HG03064 (cell line): ENCODE measurements at regions not wholly inside any gene's neighbourhood (a gene's known extent, or its start where the extent isn't known, plus 50 kb on each side); places are given as distances from the start of the nearest gene placed in this dataset.
"Not testable (repeated sequence)": the region's sequence is repeated elsewhere in the genome, so short reads cannot be mapped to it uniquely, and the experiment has no call there.

Source experiments
- ATAC-seq: cut with Tn5 transposase; IDR thresholded peaks from one replicate; pipeline ENCODE4 v1.9.1; 2021; ENCODE audit warnings: low read depth; ENCODE audit not compliant: unreplicated experiment

DNA sequence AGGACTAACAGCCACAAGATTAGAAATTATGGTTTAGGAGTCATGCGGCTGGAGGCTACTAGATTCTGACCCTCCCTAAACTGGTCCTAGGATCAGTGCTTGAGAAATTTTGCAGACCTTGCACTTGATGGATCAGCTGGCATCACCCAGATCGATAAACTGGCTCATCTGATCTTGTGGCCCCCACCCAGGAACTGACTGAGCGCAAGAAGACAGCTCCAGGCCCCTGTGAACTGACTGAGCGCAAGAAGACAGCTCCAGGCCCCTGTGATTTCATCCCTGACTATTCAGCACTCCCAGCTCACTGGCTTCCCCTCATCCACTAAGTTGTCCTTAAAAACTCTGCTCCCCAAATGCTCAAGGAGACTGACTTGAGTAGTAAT, 67.8 kb downstream of the MRPL36 start:
- not testable (repeated sequence) for ATAC-seq

DNA sequence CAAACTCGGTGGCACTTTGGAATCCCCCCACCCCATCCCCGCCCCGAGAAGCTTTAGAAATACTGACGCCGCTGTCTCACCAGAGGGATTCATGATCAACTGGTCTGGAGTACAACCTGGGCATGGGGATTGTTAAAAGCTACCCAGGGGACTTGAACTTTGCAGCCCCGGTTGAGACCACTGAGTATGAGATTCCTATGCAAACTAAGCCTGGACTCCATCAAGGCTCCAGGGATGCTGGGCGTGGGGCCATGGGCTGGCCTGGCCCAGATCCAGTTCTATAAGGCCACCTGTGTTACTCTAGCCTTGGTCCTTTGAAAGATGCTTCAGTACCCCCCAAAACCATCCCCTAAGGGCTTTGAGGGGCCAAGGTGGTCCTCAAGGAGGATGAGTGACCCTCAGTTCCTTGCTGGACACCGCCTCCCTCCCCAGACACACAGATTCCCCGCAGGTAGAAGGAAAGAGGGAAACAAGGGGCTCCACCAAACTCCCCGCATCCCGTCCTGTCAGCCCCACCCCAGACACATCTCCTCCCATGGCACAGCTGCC, 68.5 kb downstream of the MRPL36 start:
- no peak for ATAC-seq

DNA sequence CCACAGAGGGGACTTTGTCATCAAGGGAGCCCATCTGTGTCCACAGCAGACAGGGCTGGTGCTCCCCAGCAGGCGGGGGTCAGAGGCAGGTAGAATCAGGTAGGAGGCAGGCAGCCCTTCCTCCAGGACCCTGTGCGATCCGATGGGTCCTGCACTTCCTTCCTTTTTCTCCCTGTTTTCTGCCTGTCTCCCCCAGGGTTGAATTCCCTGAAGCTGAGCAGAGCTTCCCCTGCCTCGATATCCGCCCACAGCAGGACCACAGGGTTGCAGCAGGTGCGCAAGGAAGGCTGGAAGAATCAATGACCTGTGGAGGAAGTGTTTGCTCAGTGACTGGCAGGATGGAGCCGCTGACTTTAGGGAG, 69.2 kb downstream of the MRPL36 start:
- ATAC-seq, result no peak

DNA sequence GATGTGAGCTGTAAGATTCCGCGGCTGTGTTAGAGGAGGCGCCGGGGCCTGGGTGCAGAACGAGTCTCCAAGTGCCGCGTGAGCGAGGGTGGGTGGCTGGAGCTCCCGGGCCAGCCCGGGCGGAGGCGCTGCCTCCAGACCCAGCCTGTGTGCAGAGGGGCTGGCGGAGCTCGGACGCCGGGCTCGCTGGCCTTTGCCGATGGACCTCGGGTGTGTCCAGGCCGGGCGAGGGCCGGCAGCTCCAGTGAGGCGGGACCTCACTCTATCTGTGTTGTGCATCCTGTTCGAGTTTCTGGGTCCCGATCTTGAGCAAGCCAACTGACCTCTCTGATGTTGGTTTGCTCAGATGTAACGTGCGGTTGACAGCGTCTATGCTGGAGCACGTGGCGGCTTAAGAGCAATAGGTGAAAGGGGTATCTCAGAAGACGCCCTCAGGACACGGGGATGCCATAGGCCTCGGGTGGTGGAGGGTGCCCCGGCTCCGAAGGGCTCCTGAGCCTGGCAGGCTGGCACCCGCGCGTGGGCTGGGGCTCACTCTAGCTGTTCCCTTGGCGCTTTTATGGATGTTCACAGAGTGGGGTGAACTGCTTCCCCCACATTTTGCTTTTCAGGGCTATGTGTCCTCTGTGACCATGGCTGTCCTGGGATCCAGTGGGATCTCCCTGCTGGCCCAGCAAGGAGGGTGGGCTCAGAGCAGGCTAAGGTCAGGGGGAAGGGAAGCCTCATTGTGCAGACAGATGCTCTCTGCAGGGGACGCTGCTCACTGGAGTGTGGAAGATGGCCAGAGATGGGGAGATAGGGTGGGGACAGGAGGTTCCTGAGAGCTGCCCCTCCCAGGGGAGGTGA, 69.8 kb downstream of the MRPL36 start:
- no peak for ATAC-seq

DNA sequence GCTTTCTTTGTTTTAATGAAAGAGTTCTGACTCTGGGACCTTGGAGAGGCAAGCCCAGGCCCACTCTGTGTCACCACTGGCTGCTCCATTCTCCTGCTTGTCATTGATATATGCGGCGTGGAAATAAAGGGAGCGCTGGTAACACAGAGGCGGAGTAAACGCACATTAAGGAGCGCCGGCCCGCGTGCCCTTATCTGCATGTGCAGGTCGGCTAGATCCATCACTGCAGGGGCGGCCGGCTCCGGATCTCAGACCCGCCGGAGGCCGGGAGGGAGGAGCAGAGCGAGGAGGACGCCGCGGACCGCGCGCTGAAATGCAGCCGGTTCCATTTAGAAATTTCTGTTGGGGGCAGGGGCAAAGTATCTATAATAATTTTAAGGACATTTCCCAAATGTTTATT, 70.8 kb downstream of the MRPL36 start:
- no peak for ATAC-seq

DNA sequence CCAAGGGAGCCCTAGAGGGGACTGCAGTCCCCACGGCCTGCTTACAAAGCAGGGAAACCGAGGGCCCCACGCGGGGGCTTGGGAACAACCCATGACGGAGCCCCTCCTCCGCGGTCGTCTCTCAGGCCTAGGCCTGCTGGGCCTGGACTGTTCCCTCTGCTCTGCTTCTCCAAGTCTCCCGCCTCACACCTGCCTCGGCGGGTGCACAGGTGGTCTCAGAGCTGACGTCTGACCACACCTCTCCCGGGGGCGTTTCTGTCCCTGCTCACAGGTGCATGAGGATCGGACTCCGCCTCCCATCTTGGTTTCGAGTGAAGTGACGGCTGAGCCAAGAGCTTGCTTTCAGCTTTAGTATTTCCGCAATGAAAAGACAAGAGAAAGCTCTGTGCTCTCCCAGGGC, 72.1 kb downstream of the MRPL36 start:
- ATAC-seq, result no peak

DNA sequence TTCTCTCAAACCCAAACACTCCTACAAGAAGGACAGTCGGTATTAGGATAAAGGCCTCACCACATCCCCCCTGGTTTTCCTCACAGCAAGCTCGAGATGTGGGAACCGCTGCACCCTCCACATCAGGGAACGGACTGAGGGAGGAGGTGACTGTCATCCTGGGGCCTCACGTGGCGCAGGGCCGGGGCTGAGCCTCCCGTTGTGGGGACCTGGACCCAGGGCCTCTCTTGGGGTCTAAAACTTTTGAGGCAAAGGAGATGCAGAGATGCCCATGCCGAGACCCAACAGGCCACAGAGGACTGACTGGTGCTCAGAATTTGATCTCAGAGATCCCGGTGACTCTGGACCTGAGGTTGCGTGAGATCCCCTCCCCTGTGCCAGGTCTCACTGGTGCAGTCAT, 72.7 kb downstream of the MRPL36 start:
- ATAC-seq, result no peak

DNA sequence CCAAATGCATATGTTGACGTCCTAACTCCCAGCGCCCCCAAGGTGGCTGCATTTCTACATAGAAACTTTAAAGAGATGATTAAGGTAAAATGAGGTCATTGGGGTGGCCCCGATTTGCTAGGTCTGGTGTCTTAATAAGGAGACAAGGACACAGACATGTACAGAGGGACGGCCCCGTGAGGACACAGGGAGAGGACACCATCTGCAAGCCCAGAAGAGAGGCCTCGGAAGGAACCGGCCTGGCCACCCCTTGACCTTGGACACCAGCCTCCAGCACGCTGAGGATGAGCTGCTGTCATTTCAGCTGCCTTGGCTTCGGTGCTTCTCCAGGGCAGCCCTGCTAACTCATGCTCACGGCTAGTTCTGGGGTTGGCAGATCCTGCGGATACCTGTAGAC, 73.2 kb downstream of the MRPL36 start:
- no peak for ATAC-seq

DNA sequence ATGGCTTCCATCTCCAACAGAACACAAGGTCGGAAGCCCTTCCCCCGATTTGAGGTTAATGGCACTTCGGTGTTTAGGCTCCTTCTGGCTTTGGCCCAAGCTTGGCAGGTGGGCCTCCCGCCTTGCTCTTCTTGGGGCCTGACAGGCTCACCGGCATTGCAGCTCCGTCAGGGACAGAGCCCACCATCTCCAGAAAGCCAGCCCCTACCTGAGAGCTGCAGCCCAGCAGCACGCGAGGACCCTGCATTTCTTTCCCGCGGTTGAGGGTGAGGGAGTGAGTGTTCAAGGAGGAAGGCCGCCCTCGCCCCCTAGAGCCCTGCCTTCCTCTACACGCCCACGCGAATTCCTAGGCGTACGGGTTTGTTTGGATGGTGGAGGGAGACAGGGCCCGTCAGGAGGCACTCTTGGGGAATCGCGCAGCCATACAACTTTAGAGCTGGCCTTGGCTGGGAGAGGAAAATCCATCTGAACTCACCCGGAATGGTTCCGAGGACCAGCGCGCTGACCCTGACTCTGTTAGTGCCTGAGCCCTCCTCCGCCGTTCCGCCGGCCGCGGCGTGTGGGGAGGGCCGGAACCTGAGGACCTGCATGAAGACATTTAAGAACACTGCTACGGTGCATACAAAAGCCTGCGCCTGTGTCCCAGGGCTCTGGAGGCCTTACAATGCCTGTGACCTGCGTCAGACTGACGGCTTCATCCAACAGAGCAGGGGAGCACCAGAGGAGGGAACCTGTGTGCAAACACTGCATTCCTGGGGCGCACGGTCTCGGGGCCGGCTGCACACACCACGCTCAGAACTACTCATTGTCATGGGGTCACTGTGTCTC, 73.8 kb downstream of the MRPL36 start:
- no peak for ATAC-seq

DNA sequence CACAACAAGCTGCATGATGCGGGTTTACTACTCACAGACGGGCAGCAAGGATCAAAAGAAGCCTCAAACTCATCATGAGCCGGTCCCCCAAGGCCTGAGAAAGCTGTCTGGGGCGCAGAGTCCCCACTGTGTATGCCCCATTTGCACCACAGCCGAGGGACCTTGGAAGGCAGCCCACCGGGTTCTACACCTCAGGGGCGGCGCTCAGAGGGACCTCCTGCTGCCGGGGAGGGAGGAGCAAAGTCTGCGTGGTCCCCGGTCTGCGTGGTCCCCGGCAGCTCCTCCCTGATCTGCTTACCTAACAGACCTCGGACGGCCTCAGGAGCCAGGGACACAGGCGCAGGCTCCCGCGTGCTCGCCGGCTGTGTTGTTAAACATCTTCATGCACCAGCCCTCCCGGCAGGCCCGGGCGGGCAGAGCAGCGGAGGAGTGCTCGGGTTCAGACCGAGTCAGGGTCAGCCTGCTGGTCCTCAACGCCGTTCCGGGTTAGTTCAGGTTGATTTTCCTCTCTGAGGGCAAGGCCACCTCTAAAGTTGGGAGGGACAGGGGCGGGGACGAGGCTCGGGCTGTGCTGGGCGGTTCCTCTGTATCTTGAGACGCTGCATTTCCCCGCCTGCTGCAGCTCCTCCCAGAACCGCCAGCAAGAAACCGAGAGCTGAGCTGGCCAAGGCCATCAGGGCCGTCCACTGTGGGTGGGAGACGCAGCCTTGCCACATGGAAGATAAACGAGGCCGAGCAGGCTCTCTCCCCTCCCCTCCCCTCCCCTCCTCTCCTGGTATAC, 74.6 kb downstream of the MRPL36 start:
- ATAC-seq, result no peak

DNA sequence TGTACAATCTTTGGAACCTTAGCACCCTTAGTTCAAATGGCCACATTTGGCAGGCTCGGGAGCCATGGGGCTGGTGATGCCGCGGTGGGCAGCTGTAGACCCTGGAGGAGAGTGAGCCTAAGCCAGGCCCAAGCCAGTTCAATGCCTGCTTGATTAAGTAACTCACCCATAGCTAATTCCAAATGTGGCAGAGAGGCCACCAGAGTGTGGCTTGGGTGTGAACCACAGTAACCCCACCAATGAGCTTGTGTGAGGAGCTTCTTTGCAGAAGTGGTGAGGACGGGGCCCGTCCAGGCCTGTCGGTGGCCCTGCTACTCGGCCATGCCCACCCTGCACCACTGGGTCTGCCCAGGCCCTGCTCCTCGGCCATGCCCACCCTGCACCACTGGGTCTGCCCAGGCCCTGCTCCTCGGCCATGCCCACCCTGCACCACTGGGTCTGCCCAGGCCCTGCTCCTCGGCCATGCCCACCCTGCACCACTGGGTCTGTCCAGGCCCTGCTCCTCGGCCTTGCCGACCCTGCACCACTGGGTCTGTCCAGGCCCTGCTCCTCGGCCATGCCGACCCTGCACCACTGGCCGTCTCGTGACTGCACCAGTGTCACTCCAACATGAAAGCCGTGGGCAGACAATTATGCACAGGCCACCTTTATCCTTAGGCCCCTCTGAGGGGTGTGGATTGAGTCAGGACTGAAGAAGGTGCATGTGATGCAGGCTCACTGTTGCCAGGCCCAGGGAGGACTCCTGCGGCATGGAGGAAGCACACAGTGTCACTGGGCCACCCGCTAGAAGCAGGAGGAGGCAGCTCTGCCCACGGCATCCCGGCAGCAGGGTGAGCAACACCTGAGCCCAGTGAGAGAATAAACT, 75.4 kb downstream of the MRPL36 start:
- no peak for ATAC-seq

DNA sequence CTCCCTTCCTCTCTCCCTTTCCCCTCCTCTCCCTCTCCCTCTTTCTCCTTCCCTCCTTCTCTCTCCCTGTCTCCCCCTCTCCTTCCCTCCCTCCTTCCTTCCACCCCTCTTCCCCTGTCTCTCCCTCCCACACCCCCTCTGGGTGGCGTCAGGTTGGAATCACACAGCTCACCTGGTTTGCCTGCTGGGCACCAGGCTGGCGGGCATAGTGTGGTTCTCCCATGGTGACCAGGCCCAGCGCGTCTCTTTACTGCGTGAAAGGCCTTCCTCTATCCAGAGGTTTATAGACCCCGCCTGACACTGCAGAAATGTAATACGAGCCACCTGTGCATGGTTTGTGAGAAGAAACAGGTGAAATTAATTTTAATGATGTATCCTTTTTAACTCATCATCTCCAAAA, 76.2 kb downstream of the MRPL36 start:
- ATAC-seq, result no peak

DNA sequence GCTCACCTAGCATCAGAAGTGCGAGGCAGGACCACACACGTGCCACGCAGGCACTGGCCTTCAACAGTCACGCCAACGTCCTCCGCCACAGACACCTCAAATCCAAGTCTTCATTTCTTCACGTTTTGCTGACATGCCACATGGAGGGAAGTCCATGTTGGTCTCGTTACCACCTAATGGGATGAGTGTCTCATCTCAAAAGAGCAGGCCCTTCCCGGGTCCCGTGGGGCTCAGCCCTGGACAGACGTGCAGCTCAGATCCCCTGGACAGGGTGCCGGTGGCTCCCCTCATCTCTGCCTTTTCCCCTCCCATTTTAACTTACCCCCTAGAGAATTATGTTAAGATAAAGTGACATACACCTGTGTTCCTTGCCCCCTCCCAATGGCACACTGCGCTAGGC, 76.8 kb downstream of the MRPL36 start:
- no peak for ATAC-seq

DNA sequence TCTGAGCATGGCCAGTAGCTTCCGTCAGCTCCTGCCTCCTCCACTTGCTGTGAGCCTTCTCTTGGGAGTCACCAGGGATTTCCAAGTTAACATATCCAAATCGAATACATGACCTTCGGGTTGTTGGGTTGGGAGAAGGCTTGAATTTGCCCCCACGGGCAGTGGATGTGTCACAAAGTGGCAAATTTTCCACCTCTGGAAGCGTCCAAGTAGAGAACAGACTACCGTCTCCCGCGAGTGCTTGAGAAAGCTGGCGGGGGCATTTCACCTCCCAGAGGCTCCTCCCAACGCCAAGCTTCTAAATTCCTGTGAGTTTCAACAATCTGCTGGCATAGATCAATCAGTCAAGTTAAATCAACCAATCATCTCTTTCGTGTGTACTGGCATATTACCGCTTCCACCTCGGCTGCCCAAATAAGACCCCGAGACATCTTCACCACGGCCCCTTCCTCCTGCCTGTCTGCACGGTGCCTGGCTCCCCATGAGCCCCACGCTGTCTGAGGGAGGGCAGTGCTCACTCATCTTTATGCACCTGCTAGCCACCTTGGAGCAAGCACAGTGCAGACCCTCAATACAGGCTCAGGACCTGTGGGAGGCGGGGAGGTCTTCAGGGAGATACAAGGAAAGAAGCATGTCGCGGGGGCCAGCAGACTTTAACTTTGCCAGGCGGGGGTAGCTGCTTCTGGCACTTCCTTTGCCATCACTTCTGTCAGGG, 79.1 kb downstream of the MRPL36 start:
- ATAC-seq, result no peak

DNA sequence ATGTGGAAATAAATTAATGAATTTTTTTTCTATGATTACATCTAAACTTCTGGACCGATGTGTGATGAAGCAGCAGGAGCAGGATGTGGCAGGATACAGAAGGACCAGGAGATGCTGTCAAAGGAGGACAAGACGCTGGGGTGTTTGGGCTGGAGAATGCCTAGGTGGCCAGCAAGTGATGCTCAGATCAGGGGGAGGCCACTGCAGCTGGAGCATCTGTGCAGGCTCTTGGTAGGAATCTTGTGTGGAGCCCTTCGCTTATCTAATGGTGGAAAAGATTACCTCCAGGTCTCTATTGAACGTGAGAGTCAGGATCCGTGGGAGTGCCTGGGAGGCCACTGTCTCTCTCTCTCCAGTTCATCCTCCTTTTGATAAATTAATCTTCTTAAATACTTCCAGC, 79.8 kb downstream of the MRPL36 start:
- no peak for ATAC-seq

DNA sequence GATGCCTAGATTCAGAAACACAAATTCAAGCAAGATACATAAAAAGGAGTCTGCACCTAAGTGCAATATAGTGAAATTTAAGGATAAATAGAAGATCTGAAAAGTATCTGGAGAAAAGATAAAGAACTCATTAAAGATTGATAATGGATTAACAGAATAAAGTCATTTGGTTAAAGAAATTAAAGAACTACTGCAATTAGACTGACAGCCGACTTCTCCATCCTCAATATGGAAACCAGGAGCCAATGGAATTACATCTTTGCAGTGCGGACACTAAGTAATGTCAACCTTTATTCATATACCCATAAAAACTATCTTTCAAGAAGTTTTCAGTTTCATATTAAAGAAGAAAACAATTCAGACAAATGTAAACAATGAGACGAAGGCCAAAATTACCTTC, 81.0 kb downstream of the MRPL36 start:
- no peak for ATAC-seq

DNA sequence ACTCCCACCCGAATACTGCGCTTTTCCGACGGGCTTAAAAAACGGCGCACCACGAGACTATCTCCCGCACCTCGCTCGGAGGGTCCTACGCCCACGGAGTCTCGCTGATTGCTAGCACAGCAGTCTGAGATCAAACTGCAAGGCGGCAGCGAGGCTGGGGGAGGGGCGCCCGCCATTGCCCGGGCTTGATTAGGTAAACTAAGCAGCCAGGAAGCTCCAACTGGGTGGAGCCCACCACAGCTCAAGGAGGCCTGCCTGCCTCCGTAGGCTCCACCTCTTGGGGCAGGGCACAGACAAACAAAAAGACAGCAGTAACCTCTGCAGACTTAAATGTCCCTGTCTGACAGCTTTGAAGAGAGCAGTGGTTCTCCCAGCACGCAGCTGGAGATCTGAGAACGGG, 89.5 kb downstream of the MRPL36 start:
- not testable (repeated sequence) for ATAC-seq

DNA sequence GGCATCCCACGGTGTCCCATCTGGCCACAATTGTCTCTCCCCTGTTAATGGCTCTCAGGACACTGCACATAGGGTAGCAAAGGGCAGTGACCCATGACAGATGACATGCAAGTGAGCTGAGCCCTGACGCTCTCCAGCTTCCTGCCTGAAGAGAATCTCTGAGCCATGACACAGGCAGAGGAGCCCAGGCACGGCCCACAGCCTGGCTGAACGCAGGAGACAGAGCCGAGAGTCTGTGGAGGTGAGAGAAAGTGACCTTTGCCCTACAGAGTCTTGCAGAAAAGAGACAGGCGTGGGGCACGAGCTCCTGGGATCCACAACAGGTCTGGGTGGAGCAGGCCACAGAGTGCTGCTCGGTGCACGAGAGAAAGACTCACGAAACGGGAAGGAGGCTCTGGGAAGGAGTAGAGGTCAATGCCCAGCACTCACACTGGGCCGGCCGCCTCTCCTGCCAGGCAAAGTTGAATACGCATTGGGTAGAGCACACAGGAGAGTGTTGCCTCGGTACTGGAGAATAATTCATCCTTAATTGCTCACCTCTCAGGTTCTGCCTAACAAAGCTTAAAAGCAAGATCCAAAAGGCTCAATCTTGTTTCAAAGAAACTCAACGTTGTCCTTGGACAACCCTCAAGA, 90.3 kb downstream of the MRPL36 start:
- ATAC-seq, result no peak

DNA sequence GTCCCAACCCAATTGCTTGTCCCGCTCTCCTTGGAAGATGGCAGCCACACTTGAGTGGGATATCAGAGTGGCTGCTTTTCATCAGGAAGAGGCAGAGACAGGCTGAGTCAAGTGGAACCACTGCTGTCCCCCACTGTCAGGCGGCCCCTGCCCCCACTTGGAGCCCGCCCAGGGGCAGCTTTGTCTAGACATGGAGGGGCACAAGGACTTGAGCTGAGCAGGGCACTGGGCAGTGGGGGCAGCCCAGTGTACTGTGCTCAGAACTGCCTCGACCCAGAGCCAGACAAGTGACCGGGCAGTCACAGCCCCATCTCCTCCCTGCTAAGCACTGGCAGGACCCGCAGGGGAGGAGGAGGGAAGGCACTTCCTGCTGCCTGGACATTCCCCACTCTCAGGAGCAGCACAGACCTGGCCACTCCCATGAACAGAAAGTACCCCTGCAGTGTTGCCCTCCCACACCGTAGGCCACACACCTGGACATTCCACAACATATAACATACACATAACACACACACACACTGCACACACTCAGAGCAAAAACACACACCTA, 91.0 kb downstream of the MRPL36 start:
- no peak for ATAC-seq
